Stimulated activated CD4-positive, alpha-beta T cell treated with anti-CD3 and anti-CD28 coated beads, Interleukin-2, amount 100 ng/mL, for 4 hours (primary cell): ENCODE measurements at regions not wholly inside any gene's neighbourhood (a gene's known extent, or its start where the extent isn't known, plus 50 kb on each side); places are given as distances from the start of the nearest gene placed in this dataset.
"Not testable (repeated sequence)": the region's sequence is repeated elsewhere in the genome, so short reads cannot be mapped to it uniquely, and the experiment has no call there.

Experiments
- DNase-seq: peaks from one replicate; pipeline ENCODE4 v3.0.0-alpha.2; 2020; ENCODE audit warnings: low read depth

DNA sequence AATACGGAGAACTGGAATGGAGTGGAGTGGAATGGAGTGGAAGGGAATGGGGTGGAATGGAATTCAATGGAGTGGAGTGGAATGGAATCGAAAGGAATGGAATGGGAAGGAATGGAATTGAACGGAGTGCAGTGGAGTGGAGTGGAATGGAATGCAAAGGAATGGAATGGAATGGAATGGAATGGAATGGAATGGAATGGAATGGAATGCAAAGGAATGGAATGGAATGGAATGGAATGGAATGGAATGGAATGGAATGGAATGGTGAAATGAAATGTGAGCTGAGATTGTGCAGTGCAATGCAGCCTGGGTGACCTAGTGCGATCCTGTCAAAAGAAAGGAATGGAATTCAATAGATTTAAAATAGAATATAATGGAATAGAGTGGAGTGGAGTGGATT, 357.3 kb upstream of the WSB1 start:
- DNase-seq, result not testable (repeated sequence)

DNA sequence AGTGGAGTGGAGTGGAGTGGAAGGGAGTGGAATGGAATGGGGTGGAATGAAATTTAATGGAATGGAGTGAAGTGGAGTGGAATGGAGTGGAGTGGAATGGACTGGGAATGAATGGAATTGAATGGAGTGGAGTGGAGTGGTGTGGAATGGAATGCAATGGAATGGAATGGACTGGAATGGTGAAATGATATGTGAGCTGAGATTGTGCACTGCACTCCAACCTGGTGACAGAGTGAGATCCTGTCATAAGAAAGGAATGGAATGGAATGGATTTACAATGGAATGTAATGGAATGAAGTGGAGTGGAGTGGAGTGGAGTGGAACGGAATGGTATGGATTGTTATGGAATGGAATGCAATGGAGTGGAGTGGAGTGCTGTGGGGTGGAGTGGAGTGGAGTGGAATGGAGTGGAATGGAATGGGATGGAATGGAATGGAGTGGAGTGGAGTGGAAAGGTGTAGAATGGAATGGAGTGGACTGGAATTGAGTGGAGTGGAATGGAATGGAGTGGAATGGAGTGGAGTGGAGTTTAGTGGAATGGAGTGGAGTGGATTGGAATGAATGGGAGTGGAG, 356.1 kb upstream of the WSB1 start:
- not testable (repeated sequence) for DNase-seq

DNA sequence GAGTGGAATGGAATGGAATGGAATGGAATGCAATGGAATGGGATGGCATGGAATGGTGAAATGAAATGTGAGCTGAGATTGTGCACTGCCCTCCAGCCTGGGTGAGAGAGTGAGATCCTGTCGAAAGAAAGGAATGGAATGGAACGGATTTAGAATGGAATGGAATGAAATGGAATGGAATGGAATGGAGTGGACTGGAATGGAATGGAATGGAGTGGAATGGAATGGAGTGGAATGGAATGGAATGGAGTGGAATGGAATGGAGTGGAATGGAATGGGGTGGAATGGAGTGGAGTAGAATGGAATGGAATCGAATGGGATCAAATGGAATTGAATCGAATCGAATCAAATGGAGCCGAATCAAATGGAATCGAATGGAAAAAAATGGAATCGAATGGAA, 354.2 kb upstream of the WSB1 start:
- not testable (repeated sequence) for DNase-seq

DNA sequence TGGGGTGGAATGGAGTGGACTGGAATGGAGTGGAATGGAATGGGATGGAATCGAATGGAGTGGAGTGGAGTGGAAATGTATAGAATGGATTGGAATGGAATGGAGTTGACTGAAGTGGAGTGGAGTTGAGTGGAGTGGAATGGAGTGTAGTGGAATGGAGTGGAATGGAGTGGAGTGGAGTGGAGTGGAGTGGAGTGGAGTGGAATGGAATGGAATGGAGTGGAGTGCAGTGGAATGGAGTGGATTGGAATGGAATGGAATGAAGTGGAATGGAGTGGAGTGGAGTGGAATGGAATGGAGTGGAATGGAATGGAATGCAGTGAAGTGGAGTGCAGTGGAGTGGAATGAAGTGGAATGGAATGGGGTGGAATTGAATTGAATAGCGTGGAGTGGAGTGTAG, 353.3 kb upstream of the WSB1 start:
- not testable (repeated sequence) for DNase-seq

DNA sequence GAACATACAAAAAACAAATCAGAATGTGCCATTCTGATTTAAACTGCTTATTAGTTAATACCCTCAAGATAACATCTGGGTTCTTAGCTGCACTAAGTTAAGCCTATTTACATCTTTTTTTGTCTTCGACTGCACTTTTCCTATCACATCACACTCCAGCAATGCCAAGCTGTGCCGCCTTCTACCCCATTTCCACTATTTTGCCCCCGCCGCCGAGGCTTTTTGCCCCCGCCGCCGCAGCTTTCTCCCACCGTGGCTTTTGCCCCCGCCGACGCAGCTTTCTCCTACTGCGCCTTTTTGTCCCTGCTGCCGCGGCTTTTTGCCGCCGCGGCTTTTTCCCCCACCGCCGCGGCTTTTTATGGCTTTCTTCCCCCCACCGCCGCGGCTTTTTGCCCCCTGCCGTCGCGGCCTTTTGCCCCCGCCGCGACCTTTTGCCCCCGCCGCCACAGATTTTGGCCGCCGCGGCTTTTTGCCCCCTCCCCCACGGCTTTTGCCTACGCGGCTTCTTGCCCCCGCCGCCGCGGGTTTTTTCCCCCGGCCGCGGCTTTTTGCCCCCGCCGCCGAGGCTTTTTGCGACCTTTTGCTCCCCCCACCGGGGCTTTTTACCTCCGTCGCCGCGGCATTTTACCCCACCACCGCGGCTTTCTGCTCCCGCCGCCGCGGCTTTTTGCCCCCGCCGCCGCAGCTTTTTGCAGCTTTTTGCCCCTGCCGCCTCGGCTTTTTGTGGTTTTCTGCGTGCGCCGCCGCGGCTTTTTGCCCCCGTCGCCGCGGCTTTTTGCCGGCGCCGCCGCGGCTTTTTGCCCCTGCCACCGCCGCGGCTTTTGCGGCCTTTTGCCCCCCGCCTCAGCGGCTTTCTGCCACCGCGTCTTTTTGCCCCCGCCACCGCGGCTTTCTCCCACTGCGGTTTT, 331.4 kb upstream of the WSB1 start:
- no peak for DNase-seq

DNA sequence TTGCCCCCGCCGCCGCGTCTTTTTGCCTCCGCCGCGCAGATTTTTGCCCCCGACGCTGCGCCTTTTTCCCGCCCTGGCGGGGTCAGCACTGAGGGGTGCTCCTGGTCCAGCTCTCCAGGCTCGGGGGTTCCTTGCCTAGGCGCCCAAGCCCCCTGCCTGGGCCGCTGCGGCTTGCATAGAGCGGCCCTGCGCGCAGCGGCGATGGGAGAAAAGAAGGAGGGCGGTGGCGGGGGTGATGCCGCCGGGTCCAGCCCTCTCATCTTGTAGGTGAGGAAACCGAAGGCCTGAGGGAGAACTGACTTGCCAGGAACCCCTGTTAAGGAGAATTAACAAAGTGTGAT, 330.8 kb upstream of the WSB1 start:
- no peak for DNase-seq

DNA sequence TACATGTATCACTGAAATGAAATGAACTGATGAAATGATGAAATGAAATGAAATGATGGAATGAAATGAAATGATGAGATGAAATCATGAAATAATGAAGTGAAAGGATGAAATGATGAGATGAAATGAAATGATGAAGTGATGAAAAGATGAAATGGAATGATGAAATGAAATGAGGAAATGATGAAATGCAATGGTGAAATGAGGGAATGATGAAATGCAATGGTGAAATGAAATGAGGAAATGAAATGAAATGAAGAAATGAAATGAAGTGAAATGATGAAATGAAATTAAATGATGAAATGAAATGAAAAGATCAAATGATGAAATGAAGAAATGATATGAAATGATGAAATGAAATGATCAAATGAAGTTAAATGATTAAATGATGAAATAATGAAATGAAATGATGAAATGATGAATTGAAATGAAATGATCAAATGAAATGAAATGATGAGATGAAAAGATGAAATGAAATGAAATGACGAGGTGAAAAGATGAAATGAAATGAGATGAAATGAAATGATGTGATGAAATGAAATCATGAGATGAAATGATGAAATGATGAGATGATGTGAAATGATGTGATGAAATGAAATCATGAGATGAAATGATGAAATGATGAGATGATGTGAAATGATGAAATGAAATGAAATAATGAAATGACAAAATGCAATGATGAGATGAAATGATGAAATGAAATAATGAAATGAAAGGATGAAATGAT, 327.9 kb upstream of the WSB1 start:
- not testable (repeated sequence) for DNase-seq

DNA sequence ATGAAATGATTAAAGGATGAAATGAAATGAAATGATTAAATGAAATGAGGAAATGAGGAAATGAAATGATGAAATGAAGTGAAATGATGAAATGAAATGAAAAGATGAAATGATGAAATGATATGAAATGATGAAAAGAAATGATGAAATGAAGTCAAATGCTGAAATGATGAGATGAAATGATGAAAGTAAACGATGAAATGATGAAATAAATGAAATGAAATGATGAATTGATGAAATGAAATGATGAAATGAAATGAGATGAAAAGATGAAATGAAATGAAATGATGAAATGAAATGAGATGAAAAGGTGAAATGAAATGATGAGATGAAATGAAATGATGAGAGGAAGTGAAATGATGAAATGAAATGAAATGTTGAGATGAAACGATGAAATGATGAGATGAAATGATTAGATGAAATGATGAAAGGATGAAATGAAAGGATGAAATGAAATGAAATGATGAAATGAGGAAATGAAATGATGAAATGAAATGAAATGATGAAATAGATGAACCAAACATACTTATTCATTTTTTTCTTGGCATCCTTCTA, 327.2 kb upstream of the WSB1 start:
- DNase-seq, result not testable (repeated sequence)

DNA sequence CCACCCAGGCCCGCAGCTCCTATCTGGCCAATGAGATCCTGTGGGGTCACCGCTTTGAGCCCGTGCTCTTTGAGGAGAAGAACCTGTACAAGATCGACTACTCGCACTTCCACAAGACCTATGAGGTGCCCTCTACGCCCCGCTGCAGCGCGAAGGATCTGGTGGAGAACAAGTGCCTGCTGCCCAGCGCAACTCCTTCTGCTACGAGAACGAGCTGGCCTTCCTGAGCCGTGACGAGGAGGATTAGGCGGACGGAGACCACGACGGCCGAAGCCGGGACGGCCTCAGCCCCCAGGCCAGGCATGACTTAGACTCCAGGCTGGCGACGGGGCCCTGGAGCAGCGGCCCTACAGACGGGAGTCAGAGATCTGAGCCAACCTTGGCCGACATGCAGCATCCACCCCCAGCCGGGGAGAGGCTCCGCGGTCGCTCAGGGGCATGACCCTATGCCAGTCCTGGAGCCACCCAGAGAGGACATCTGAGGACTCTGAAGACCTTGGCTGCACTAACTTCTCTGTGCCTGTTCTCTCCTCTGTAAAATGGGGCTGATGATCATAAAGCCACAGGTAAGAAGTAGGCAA, 312.0 kb upstream of the WSB1 start:
- not testable (repeated sequence) for DNase-seq

DNA sequence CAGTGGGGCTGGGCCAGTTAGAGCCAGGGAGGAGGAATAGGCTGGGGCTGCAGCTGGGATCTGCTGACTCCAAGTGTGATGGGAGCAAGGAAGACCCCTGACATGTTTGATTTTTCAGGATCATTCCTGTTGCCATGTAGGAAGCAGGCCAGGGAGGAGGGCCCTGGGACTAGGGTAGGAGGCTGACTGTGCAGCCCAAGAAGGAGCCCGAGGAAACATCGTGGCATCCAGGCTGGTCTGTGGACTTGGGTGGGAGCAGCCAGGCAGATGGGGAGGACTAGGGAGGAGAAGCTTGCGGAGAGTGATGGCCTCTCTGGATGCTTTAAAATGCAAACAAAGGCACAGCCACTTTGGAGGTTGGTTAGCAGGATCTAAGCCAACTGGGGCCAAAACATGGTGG, 311.4 kb upstream of the WSB1 start:
- not testable (repeated sequence) for DNase-seq

DNA sequence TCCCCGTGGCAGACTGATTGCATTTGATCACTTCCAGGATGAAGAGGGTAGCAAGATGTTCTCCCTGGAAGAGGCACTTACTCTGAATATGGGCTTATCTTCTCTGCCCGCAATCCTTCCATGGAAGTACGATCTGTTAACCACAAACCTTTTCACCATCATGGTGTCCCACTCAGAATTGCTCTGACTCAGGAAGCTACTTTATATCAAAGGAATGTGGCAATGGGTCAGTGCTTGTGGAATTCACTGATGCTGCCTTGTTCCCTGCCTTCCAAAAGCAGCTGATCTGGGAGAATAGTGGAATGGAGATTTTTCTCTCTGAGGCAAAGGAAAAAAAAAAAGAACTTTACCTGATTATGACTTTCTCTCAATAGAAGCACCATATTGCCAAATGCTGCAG, 306.1 kb upstream of the WSB1 start:
- not testable (repeated sequence) for DNase-seq

DNA sequence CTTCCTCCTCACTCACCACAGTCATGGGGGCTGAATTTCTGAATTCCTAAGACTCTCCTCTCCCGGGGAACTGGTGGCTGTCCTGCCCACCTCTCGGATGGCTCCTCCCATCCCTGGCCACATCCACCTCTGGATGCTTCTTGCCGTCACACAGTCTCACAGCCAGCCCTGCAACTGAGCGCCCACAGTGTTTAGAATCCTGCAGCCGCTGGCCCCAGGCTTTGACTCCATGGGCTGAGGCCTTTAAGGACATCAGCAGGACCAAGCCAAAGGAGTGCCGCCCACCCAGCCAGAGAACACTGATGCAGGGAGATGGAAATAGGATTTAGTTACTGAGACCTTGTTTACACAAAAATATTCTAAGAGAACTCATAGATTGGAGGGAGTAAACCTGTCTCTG, 299.3 kb upstream of the WSB1 start:
- DNase-seq, result not testable (repeated sequence)

DNA sequence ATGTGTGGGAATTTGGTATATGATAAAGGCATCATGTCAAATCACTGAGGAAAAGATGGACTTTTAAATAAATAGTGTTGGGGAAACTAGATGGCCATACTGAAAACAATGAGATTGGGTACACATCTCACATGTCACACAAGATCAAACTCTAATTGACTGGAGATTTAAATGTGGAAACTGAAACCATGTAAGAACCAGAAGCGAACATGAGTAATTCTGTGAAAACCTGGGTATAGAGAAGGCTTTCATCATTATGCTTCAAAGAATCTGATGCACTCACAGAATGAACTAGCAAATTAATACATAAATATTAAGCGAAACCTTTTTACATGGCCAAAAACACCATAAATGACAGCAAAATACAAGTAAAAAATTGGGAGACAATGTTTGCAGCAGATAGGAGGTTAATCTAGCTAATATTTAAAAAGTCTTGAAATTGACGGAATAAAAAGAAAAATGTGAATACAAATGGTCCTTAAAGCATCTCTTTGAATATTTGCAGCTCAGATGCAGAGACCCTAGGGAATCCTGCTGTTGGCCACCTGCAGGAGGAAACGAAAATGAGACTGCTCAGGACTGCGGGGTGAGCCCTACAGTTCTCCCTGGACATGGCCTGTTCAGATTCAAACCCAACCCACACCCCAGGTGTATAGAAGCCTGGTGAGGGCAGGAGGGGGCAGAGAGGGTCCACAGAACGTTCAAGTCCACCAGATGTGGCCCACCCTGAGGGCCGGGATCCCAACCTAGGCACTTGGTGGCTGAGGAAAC, 297.6 kb upstream of the WSB1 start:
- not testable (repeated sequence) for DNase-seq

DNA sequence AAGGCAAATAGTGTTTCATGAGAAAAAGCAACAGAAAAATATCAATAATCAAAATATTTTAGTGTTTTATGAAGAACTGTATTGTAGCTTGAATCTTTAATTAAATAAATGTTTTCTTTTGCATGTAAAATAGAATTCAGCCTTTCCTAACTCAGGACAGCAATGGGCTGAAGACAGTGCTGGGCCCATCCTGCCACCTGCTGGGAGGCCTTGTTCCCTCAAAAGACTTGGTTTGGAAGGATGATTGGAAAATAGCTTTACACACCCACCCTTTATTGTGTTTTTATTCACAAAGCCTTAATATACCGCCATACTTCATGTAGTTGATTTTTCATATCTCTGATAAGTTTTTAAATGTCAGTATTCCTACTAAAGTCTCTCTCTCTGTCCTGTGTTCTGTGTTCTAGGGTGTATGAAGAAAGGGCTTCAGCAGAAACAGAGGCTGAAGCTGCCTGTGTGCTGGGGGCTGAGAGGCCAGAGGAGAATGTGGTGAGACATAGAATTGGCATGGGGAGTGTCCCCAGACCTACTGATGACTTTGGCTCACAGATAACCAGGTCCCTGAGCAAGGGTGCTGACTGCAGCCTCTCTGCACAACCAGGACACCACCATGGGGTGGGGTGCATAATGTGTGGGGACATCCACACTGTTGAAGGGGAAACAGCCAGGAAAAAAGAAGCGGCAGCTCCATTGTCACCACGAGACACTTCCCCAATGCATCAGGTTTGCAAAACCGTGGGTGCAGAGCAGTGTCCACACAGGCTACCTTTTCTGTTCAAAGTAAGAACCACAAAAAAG, 286.0 kb upstream of the WSB1 start:
- DNase-seq, result not testable (repeated sequence)

DNA sequence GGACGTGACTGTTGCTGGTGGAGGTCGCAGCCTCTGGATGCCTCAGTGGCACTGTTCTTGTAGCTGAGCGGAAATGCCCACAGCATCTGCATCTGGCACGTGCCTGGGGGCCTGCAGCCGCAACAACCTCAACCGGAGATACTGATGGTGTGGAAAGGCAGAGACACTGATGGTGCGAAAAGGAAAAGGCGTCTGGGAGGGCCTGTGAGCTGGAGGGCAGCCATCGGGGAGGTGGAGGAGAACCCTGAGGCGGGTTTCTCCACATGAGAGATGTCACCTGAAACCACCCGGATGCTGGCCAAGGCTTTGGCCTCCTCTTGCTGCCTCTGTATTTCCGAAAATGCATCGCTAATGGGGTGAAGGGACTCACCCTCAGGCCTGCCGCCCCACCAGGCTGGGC, 284.8 kb upstream of the WSB1 start:
- DNase-seq, result no peak

DNA sequence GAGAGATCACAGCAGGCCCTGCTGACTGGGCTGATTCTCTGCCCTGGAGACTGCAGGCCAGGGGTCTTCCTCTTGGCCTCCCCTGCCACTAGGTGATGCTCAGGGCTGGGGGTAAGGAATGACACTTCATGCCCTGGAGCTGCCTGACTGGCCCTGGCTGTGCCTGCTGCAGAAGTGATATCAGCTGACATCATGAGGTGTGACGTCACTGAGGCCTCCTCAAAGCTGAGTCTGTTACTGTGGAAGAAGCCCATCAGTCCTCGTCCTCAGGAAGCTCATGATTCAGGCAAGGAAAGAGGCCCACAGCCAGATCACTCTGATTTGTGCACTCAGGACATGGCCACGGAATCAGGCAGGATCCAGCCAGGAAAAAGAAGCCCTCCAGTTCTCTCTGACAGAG, 283.8 kb upstream of the WSB1 start:
- not testable (repeated sequence) for DNase-seq

DNA sequence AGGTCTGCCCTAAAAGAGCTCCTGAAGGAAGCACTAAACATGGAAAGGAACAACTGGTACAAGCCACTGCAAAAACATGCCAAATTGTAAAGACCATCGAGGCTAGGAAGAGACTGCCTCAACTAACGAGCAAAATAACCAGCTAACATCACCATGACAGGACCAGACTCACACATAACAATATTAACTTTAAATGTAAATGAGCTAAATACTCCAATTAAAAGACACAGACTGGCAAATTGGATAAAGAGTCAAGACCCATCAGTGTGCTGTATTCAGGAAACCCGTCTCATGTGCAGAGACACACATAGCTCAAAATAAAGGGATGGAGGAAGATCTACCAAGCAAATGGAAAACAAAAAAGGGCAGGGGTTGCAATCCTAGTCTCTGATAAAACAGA, 263.4 kb upstream of the WSB1 start:
- DNase-seq, result not testable (repeated sequence)

DNA sequence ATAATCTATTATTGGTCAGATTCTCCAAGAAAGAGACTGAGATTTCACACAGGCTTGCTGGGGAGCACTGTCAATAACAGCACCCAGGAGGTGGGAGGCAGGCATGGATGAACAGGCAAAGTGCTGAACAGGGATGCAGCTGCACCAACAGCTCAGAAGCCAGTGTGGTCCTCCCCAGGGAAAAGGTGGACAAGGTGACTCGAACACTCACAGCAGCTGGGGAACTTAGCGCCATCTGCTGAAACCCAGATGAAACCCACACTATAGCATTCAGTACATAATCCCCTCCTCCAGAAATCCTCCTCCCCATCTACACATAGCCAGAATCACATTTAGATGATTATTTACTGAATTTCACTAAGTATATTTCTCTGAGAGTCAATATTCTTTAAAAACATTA, 255.2 kb upstream of the WSB1 start:
- DNase-seq, result no peak

DNA sequence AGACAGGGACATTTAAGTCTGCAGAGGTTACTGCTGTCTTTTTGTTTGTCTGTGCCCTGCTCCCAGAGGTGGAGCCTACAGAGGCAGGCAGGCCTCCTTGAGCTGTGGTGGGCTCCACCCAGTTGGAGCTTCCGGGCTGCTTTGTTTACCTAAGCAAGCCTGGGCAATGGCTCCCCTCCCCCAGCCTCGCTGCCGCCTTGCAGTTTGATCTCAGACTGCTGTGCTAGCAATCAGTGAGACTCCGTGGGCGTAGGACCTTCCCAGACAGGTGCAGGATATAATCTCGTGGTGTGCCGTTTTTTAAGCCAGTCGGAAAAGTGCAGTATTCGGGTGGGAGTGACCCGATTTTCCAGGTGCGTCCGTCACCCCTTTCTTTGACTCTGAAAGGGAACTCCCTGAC, 248.9 kb upstream of the WSB1 start:
- not testable (repeated sequence) for DNase-seq

DNA sequence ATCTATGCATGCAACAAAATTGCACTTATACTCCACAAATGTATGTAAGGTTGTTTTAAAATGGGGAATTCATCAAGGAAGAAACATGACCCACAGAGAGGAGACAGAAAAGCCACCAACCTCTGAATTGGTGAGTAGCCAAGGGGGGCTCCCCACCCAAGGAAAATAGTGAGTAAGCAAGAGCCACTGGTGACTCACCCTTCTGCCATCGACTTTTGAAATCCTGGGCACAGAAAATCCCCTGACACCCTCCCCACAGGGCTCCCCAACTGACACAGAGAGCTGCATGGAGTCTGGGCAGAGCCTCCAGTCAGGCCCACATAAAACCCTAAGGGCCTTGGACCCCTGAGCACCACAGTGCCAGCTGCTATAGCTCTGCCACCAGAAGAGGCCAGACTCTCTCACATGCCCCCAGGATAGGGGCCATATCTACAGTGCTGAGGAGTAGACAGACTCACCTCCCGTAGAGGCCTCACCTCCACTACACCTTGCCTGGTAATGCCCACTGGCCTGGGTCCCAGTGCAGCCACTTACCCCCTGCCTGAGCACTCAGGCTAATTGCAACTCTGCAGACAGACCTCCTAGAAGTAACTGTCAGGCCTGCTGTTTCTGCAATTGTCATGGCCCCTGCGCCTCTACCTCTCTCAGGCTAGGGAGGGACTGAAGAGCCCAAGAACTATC, 244.7 kb upstream of the WSB1 start:
- DNase-seq, result no peak
